D341Med (cell line): ENCODE measurements at regions not wholly inside any gene's neighbourhood (a gene's known extent, or its start where the extent isn't known, plus 50 kb on each side); places are given as distances from the start of the nearest gene placed in this dataset.
A peak's percentile ranks its signal among the peaks of the same experiment; 100 is the strongest.

Experiments
- DNase-seq: peaks from one replicate; pipeline ENCODE4 v3.0.0; 2012; ENCODE audit warnings: low spot score

DNA sequence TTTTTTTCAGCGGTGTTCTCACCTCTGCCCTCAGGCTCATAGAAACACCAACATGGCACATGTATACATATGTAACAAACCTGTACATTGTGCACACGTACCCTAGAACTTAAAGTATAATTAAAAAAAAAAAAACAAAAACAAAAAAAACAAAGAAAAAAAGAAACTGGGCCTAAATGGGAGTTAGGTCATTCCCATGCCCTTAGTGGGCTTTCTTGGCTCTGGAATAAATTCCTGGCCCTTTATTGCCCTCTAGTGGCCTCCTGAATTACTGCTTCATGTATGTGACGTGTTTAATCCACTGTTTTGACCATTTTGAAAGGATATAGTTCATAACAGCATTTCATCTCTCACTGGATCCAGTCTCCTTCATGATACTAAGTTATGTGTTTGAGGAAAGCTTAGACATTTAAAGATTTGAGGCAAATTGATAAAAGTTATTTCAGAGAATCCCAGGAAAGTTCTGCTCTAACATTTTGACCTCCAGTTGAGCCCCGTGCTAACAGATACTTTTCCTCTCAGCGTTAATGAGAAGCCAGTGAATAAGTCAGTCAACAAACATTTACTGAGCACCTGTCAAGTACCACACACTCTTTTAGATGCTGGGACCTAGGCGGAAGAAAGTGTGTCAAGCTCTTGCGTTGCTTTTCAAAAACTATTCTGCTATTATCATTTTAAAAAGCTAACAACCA, 54.7 kb upstream of the SYPL1 start:
- peak; percentile 60 for DNase-seq

- DNase-seq = no peak
These were observed 53.2 kb upstream of the SYPL1 start for GRCh38 chr7:106165337-106165736.

DNA sequence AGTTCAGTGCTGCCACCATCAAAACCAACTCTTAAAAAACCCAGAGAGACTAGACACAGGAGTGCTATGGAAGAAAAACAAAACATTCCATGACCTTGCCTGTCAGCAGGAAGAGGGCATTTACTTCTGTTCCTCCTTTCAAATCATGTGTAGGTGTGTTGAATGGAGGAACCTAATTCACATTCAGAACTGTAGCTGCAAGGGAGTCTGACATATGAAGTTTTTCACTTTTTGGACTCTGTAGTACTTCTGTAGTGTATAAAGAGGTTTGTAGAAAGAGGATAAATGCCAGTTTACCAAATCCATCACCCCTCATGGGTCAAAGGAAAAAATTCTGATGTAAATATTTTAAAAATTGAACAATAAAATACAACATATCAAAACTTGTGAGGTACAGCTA, 51.1 kb upstream of the SYPL1 start:
- DNase-seq = no peak
